Sigmoid colon (tissue), 6 donors: ENCODE measurements at regions not wholly inside any gene's neighbourhood (a gene's known extent, or its start where the extent isn't known, plus 50 kb on each side); places are given as distances from the start of the nearest gene placed in this dataset.
A peak's percentile ranks its signal among the peaks of the same experiment; 100 is the strongest.

Experiments used
- DNase-seq: peaks from one replicate; pipeline ENCODE4 v3.0.0-alpha.2; 2019
- H3K27ac ChIP-seq, 4 donors: fragments of 200-600 bp; sonication (generic); one replicate each; pipeline ENCODE4 v1.5.1; 2016 to 2019; ENCODE audit warnings: mild to moderate bottlenecking in 1 of 4
- H3K27me3 ChIP-seq, 3 donors: fragments of 200-600 bp; sonication (generic); one replicate each; pipeline ENCODE4 v1.5.1; 2019; ENCODE audit warnings: mild to moderate bottlenecking in 1 of 3
- H3K36me3 ChIP-seq, 4 donors: fragments of 200-600 bp; sonication (generic); one replicate each; pipeline ENCODE4 v1.5.1; 2016 to 2019
- H3K4me1 ChIP-seq, 4 donors: fragments of 200-600 bp; sonication (generic); one replicate each; pipeline ENCODE4 v1.5.1; 2017 to 2019
- H3K4me3 ChIP-seq, 4 donors: fragments of 200-600 bp; sonication (generic); one replicate each; pipeline ENCODE4 v1.5.1; 2017 to 2019; ENCODE audit warnings: mild to moderate bottlenecking in 2 of 4, moderate library complexity in 1 of 4
- H3K9me3 ChIP-seq, 4 donors: fragments of 200-600 bp in 3 of 4; sonication (generic) in 3 of 4; one replicate each; pipeline versions ENCODE4 v1.5.1 to v1.6.1; 2013 to 2019
- CTCF ChIP-seq, 4 experiments: fragments of 450-650 bp in 3 of 4; fragments of 200-600 bp in 1 of 4; IDR thresholded peaks; one replicate each; pipeline ENCODE4 v1.5.1; 2016 to 2019; ENCODE audit warnings: antibody characterized with exemption in 4 of 4, mild to moderate bottlenecking in 3 of 4, moderate library complexity in 2 of 4
- EP300 ChIP-seq, 4 donors: sonication (generic); formaldehyde crosslinking; IDR thresholded peaks; one replicate each; pipeline ENCODE4 v1.6.1; 2017; ENCODE audit warnings: antibody characterized with exemption in 4 of 4
- POLR2A ChIP-seq, 2 donors: fragments of 450-650 bp; IDR thresholded peaks; one replicate each; pipeline ENCODE4 v1.6.1; 2016; ENCODE audit warnings: antibody characterized with exemption in 2 of 2, mild to moderate bottlenecking in 2 of 2, moderate library complexity in 2 of 2
- POLR2AphosphoS5 ChIP-seq, 4 donors: sonication (generic); formaldehyde crosslinking; IDR thresholded peaks; one replicate each; pipeline ENCODE4 v1.6.1; 2017; ENCODE audit warnings: antibody characterized with exemption in 4 of 4
- WGBS, 2 donors: extraction: QIAGEN DNeasy Blood & Tissue Kit; methylation state at CpG; one replicate each; pipeline ENCODE4 v1.1.7; 2013; 5-methylcytosine and 5-hydroxymethylcytosine counted together
- intact Hi-C: fragments of 100-400 bp; cut with DNase I; formaldehyde crosslinking; loops from one replicate; pipeline ENCODE4 v1.15.1; 2023
- donor health status: healthy with polysubstance abuse.
- donor health status: healthy.

GRCh38 chr14:101131451-101131916 lies 228.0 kb upstream of the RTL1 start:
- Histone ChIP-seq H3K4me1 (peaks cover 0 to 7% (median 0%) of the 10 kb centered on the region in 4 donors), H3K27me3 (peaks cover 0 to 7% (median 6%) of the 10 kb centered on the region in 3 donors), H3K4me3 (no peak overlapping the region), H3K36me3 (no peaks in the 10 kb centered on the region), H3K27ac (no peak overlapping the region), H3K9me3 (no peaks in the 10 kb centered on the region)
- intact Hi-C loops: no loop called here
- DNase-seq: no peak
- no peak for TF ChIP-seq POLR2A (IDR thresholded peaks at IDR 0.05)
- TF ChIP-seq CTCF (IDR thresholded peaks at IDR 0.05): no peak
- no peak for TF ChIP-seq POLR2AphosphoS5 (IDR thresholded peaks at IDR 0.05)
- 46 to 60% methylated on average over 7 of the region's 7 CpGs for WGBS, 2 donors

GRCh38 chr14:101132051-101132571 lies 228.6 kb upstream of the RTL1 start:
- DNase-seq: no peak
- Histone ChIP-seq H3K27me3 (peaks cover 0 to 7% (median under 1%) of the 10 kb centered on the region in 3 donors), H3K36me3 (no peaks in the 10 kb centered on the region), H3K4me3 (no peak overlapping the region), H3K27ac (no peak overlapping the region), H3K4me1 (peaks cover 0 to 7% (median 0%) of the 10 kb centered on the region in 4 donors), H3K9me3 (no peaks in the 10 kb centered on the region)
- intact Hi-C loops: no loop called here
- TF ChIP-seq CTCF (IDR thresholded peaks at IDR 0.05) (no peak), POLR2AphosphoS5 (IDR thresholded peaks at IDR 0.05) (no peak), POLR2A (IDR thresholded peaks at IDR 0.05) (no peak), EP300 (IDR thresholded peaks at IDR 0.05) (no peak)
- 66 to 78% methylated on average over 10 of the region's 10 CpGs for WGBS, 2 donors

GRCh38 chr14:101132588-101132987 lies 229.1 kb upstream of the RTL1 start:
- Histone ChIP-seq H3K27ac (no peak overlapping the region), H3K4me1 (peaks cover 0 to 7% (median 0%) of the 10 kb centered on the region in 4 donors), H3K27me3 (peaks cover 0 to 7% (median 0%) of the 10 kb centered on the region in 3 donors), H3K36me3 (no peaks in the 10 kb centered on the region), H3K4me3 (no peak overlapping the region), H3K9me3 (no peaks in the 10 kb centered on the region)
- TF ChIP-seq POLR2A (IDR thresholded peaks at IDR 0.05): no peak
- no peak for TF ChIP-seq POLR2AphosphoS5 (IDR thresholded peaks at IDR 0.05)
- TF ChIP-seq CTCF (IDR thresholded peaks at IDR 0.05): no peak
- no peak for TF ChIP-seq EP300 (IDR thresholded peaks at IDR 0.05)
- DNase-seq: no peak
- whole genome bisulfite sequencing, 2 donors: 75 to 80% methylated on average over 7 of the region's 7 CpGs
- intact Hi-C loops: no loop called here

GRCh38 chr14:101133068-101133467 lies 229.5 kb upstream of the RTL1 start:
- intact Hi-C loops: no loop called here
- Histone ChIP-seq H3K4me3 (no peak overlapping the region), H3K9me3 (no peaks in the 10 kb centered on the region), H3K36me3 (no peaks in the 10 kb centered on the region), H3K27me3 (peaks cover 0 to 7% (median 0%) of the 10 kb centered on the region in 3 donors), H3K27ac (no peak overlapping the region), H3K4me1 (peaks cover 0 to 7% (median 0%) of the 10 kb centered on the region in 4 donors)
- no peak for TF ChIP-seq EP300 (IDR thresholded peaks at IDR 0.05)
- no peak for TF ChIP-seq POLR2A (IDR thresholded peaks at IDR 0.05)
- TF ChIP-seq CTCF (IDR thresholded peaks at IDR 0.05): no peak
- no peak for TF ChIP-seq POLR2AphosphoS5 (IDR thresholded peaks at IDR 0.05)
- WGBS, 2 donors: 86 to 90% methylated on average over 8 of the region's 8 CpGs
- DNase-seq: no peak

GRCh38 chr14:101134161-101134631 lies 230.7 kb upstream of the RTL1 start:
- intact Hi-C loops: no loop called here
- no peak for DNase-seq
- H3K4me1 ChIP-seq: peaks cover 0 to 7% (median 0%) of the 10 kb centered on the region in 4 donors
- no peaks in the 10 kb centered on the region for H3K36me3 ChIP-seq
- H3K27me3 ChIP-seq: no peaks in the 10 kb centered on the region
- H3K4me3 ChIP-seq: no peak overlapping the region
- no peaks in the 10 kb centered on the region for H3K9me3 ChIP-seq
- 57 to 60% methylated on average over 12 of the region's 12 CpGs for WGBS, 2 donors
- no peak overlapping the region for H3K27ac ChIP-seq
- no peak for TF ChIP-seq EP300 (IDR thresholded peaks at IDR 0.05)
- peak in 1 of 4 donors; percentile 66 for TF ChIP-seq POLR2AphosphoS5 (IDR thresholded peaks at IDR 0.05)
